H1 (cell line): ENCODE measurements at regions not wholly inside any gene's neighbourhood (a gene's known extent, or its start where the extent isn't known, plus 50 kb on each side); places are given as distances from the start of the nearest gene placed in this dataset.

Experiments used
- E2F6 ChIP-seq: IDR thresholded peaks from 2 replicates; pipeline ENCODE4 v1.6.1; 2012; ENCODE audit warnings: inconsistent platforms
- JUN ChIP-seq: IDR thresholded peaks from 2 replicates; pipeline ENCODE4 v1.6.1; 2011; ENCODE audit warnings: low read depth, mild to moderate bottlenecking, improper control_type of control experiment, low read length

- TF ChIP-seq E2F6 = no peak
- TF ChIP-seq JUN = no peak
These were observed 742.7 kb upstream of the SLC35B3 start (continued) for GRCh38 chr6:9178071-9178470.
